ENCODE measurements at regions not wholly inside any gene's neighbourhood (a gene's known extent, or its start where the extent isn't known, plus 50 kb on each side); places are given as distances from the start of the nearest gene placed in this dataset.

DNA sequence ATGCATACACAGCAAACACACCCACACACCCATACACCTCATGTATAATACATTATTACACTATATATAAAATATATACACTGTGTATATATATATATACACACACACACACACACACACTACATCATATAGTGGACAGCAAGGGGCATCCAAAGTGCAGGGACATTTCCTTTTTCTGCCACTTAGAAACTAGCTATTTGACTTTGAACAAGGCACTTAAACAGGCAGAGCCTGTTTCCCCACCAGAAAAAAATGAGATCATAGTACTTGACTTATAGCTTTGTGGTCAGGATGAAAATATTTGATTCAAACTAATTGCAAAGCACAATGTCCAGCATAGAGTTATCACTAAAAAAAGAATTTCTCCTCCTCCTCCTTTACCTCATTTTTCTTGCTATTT, 254.3 kb upstream of the NPVF start:
- TF ChIP-seq, protein P1, sequence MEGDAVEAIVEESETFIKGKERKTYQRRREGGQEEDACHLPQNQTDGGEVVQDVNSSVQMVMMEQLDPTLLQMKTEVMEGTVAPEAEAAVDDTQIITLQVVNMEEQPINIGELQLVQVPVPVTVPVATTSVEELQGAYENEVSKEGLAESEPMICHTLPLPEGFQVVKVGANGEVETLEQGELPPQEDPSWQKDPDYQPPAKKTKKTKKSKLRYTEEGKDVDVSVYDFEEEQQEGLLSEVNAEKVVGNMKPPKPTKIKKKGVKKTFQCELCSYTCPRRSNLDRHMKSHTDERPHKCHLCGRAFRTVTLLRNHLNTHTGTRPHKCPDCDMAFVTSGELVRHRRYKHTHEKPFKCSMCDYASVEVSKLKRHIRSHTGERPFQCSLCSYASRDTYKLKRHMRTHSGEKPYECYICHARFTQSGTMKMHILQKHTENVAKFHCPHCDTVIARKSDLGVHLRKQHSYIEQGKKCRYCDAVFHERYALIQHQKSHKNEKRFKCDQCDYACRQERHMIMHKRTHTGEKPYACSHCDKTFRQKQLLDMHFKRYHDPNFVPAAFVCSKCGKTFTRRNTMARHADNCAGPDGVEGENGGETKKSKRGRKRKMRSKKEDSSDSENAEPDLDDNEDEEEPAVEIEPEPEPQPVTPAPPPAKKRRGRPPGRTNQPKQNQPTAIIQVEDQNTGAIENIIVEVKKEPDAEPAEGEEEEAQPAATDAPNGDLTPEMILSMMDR (IDR thresholded peaks at IDR 0.05) = no peak
- TF ChIP-seq POLR2A (IDR thresholded peaks at IDR 0.05) = no peak

Measured in adrenal gland (tissue), 5 donors.